Progenitor cell of endocrine pancreas (in vitro differentiated cells): ENCODE measurements at regions not wholly inside any gene's neighbourhood (a gene's known extent, or its start where the extent isn't known, plus 50 kb on each side); places are given as distances from the start of the nearest gene placed in this dataset.
"Not testable (repeated sequence)": the region's sequence is repeated elsewhere in the genome, so short reads cannot be mapped to it uniquely, and the experiment has no call there.

Experiments
- DNase-seq: peaks from one replicate; pipeline ENCODE4 v3.0.0; 2021; ENCODE audit warnings: low spot score; ENCODE audit not compliant: unreplicated experiment
- H3K27ac Mint-ChIP-seq: 2 replicates; pipeline ENCODE4 v1.8.0; 2021; ENCODE audit warnings: mild to moderate bottlenecking, moderate library complexity, mixed read lengths
- H3K27me3 Mint-ChIP-seq: 2 replicates; pipeline ENCODE4 v1.8.0; 2021; ENCODE audit warnings: mixed read lengths
- H3K36me3 Mint-ChIP-seq: 2 replicates; pipeline ENCODE4 v1.8.0; 2022; ENCODE audit warnings: mixed read lengths; ENCODE audit not compliant: insufficient read depth
- H3K4me1 Mint-ChIP-seq: 2 replicates; pipeline ENCODE4 v1.8.0; 2021; ENCODE audit warnings: low read depth, mixed read lengths
- H3K4me3 Mint-ChIP-seq: 2 replicates; pipeline ENCODE4 v1.8.0; 2021; ENCODE audit warnings: low read depth, mild to moderate bottlenecking, moderate library complexity, mixed read lengths
- H3K9me3 Mint-ChIP-seq: 2 replicates; pipeline ENCODE4 v1.8.0; 2021; ENCODE audit warnings: low read depth, mixed read lengths
- TF ChIP-seq, protein P1 (sequence below): fragments of 200-600 bp; sonication (generic); IDR thresholded peaks from one replicate; pipeline ENCODE4 v1.5.0; 2021; ENCODE audit warnings: antibody characterized with exemption, mild to moderate bottlenecking; ENCODE audit not compliant: unreplicated experiment

GRCh38 chr6:121635355-121635754 is 199.9 kb downstream of the GJA1 start:
- no peak overlapping the region for H3K27ac Mint-ChIP-seq
- DNase-seq: no peak
- no peaks in the 10 kb centered on the region for H3K4me1 Mint-ChIP-seq
- H3K36me3 Mint-ChIP-seq: peaks cover 6% of the 10 kb centered on the region
- peaks cover 31% of the 10 kb centered on the region for H3K9me3 Mint-ChIP-seq
- H3K4me3 Mint-ChIP-seq: no peak overlapping the region
- TF ChIP-seq, protein P1, sequence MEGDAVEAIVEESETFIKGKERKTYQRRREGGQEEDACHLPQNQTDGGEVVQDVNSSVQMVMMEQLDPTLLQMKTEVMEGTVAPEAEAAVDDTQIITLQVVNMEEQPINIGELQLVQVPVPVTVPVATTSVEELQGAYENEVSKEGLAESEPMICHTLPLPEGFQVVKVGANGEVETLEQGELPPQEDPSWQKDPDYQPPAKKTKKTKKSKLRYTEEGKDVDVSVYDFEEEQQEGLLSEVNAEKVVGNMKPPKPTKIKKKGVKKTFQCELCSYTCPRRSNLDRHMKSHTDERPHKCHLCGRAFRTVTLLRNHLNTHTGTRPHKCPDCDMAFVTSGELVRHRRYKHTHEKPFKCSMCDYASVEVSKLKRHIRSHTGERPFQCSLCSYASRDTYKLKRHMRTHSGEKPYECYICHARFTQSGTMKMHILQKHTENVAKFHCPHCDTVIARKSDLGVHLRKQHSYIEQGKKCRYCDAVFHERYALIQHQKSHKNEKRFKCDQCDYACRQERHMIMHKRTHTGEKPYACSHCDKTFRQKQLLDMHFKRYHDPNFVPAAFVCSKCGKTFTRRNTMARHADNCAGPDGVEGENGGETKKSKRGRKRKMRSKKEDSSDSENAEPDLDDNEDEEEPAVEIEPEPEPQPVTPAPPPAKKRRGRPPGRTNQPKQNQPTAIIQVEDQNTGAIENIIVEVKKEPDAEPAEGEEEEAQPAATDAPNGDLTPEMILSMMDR: no peak
- peaks cover 3% of the 10 kb centered on the region for H3K27me3 Mint-ChIP-seq

- not testable (repeated sequence) for H3K27ac Mint-ChIP-seq, H3K27me3 Mint-ChIP-seq, DNase-seq, H3K36me3 Mint-ChIP-seq, H3K4me1 Mint-ChIP-seq, H3K4me3 Mint-ChIP-seq
- peaks cover 25% of the 10 kb centered on the region for H3K9me3 Mint-ChIP-seq
These were observed 200.8 kb downstream of the GJA1 start for GRCh38 chr6:121636217-121636616.

DNA sequence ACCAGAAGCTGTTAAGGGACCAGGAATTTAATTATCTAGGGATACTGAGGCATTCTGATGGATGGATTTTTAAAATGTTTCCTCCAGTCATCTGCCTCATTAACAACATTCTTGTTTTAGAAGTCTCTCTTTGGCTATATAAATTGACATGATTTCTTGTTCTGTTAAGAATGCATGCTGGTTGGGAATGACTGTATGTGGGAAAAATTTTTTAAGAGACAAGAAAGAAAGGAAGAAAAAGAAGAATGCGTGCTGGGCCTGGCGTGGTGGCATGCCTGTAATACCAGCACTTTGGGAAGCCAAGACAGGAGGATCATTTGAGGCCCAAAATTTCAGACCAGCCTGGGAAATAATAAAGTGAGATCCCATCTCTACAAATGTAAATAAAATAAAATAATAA is 203.6 kb downstream of the GJA1 start:
- no peak for DNase-seq
- H3K27me3 Mint-ChIP-seq: peaks cover 12% of the 10 kb centered on the region
- TF ChIP-seq, protein P1: no peak
- H3K27ac Mint-ChIP-seq: no peak overlapping the region
- peaks cover 6% of the 10 kb centered on the region for H3K36me3 Mint-ChIP-seq
- no peak overlapping the region for H3K4me3 Mint-ChIP-seq
- no peaks in the 10 kb centered on the region for H3K4me1 Mint-ChIP-seq
- peaks cover 20% of the 10 kb centered on the region for H3K9me3 Mint-ChIP-seq

DNA sequence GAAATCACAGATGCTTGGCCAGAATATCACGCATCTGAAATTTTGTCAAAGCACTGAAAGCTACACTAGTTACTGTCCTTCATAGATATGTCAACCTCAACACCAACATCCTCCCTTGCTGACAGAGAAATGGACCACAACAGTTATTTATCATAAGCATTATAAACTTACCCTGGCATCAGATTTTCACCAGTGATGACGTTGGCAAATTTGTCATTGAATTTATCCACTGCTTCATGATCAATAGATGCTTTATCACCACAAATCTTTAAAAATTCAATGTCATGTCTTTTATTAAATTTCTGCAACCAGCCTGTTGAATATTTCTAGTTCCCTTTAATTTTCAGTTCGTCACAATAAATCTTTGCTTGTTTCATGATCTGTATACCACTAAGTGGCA is 205.7 kb downstream of the GJA1 start:
- TF ChIP-seq, protein P1: no peak
- peaks cover 3% of the 10 kb centered on the region for H3K36me3 Mint-ChIP-seq
- H3K4me1 Mint-ChIP-seq: no peaks in the 10 kb centered on the region
- no peak for DNase-seq
- H3K27me3 Mint-ChIP-seq: peaks cover 15% of the 10 kb centered on the region
- no peak overlapping the region for H3K27ac Mint-ChIP-seq
- no peak overlapping the region for H3K4me3 Mint-ChIP-seq
- peaks cover 10% of the 10 kb centered on the region for H3K9me3 Mint-ChIP-seq

GRCh38 chr6:121645100-121645745 is 209.8 kb downstream of the GJA1 start:
- peaks cover 4% of the 10 kb centered on the region for H3K9me3 Mint-ChIP-seq
- DNase-seq: no peak
- H3K4me1 Mint-ChIP-seq: peaks cover 3% of the 10 kb centered on the region
- H3K27ac Mint-ChIP-seq: no peak overlapping the region
- no peaks in the 10 kb centered on the region for H3K36me3 Mint-ChIP-seq
- H3K4me3 Mint-ChIP-seq: no peak overlapping the region
- TF ChIP-seq, protein P1: no peak
- H3K27me3 Mint-ChIP-seq: peaks cover 30% of the 10 kb centered on the region

GRCh38 chr6:121647905-121648304 is 212.5 kb downstream of the GJA1 start:
- Mint-ChIP-seq H3K9me3 (peaks cover 4% of the 10 kb centered on the region), H3K4me1 (peaks cover 5% of the 10 kb centered on the region), H3K27me3 (peaks cover 41% of the 10 kb centered on the region), H3K4me3 (no peak overlapping the region), H3K36me3 (no peaks in the 10 kb centered on the region), H3K27ac (no peak overlapping the region)
- TF ChIP-seq, protein P1: no peak
- no peak for DNase-seq
